ENCODE measurements at regions not wholly inside any gene's neighbourhood (a gene's known extent, or its start where the extent isn't known, plus 50 kb on each side); places are given as distances from the start of the nearest gene placed in this dataset.

GRCh38 chr18:60062396-60062795 is 162.6 kb downstream of the PMAIP1 start:
- H3K27me3 ChIP-seq (ENCODE audit: control insufficient read depth, insufficient read depth, low read length), result no peaks in the 10 kb centered on the region
- TF ChIP-seq CTCF (IDR thresholded peaks at IDR 0.05; ENCODE audit: insufficient read depth, low read depth, low read length), result no peak
- no peak for DNase-seq (ENCODE audit: low read depth)
- H3K4me3 ChIP-seq (ENCODE audit: low read depth, low read length), result no peak overlapping the region
- no peaks in the 10 kb centered on the region for H3K36me3 ChIP-seq (ENCODE audit: control insufficient read depth, insufficient read depth, low read length)
- ChIA-PET CTCF (interaction anchor here (0.9 kb wide), 1 partner anchor 9 kb away, joined by 5 read pairs; no protein-coding TSS in a partner anchor), POLR2A (no interaction called here)

- no peak for DNase-seq (ENCODE audit: low read depth)
- ChIA-PET CTCF (interaction anchor here (0.9 kb wide), 1 partner anchor 64 kb away, joined by 3 read pairs; no protein-coding TSS in a partner anchor), POLR2A (no interaction called here)
- no peak for TF ChIP-seq CTCF (IDR thresholded peaks at IDR 0.05; ENCODE audit: insufficient read depth, low read depth, low read length)
- H3K4me3 ChIP-seq (ENCODE audit: low read depth, low read length), result no peak overlapping the region
- no peaks in the 10 kb centered on the region for H3K36me3 ChIP-seq (ENCODE audit: control insufficient read depth, insufficient read depth, low read length)
- H3K27me3 ChIP-seq (ENCODE audit: control insufficient read depth, insufficient read depth, low read length), result no peaks in the 10 kb centered on the region
Measured at GRCh38 chr18:60060578-60060977, 160.8 kb downstream of the PMAIP1 start.

- no peak for TF ChIP-seq CTCF (IDR thresholded peaks at IDR 0.05; ENCODE audit: insufficient read depth, low read depth, low read length)
- no peak for DNase-seq (ENCODE audit: low read depth)
- Histone ChIP-seq H3K4me3 (ENCODE audit: low read depth, low read length) (no peak overlapping the region), H3K27me3 (ENCODE audit: control insufficient read depth, insufficient read depth, low read length) (no peaks in the 10 kb centered on the region), H3K36me3 (ENCODE audit: control insufficient read depth, insufficient read depth, low read length) (no peaks in the 10 kb centered on the region)
- POLR2A ChIA-PET, result no interaction called here
- CTCF ChIA-PET, result no interaction called here
Measured at GRCh38 chr18:60060026-60060425, 160.2 kb downstream of the PMAIP1 start.

GRCh38 chr18:60059216-60059615 is 159.4 kb downstream of the PMAIP1 start:
- Histone ChIP-seq H3K27me3 (ENCODE audit: control insufficient read depth, insufficient read depth, low read length) (no peaks in the 10 kb centered on the region), H3K4me3 (ENCODE audit: low read depth, low read length) (no peak overlapping the region), H3K36me3 (ENCODE audit: control insufficient read depth, insufficient read depth, low read length) (no peaks in the 10 kb centered on the region)
- no peak for DNase-seq (ENCODE audit: low read depth)
- CTCF ChIA-PET, result no interaction called here
- TF ChIP-seq CTCF (IDR thresholded peaks at IDR 0.05; ENCODE audit: insufficient read depth, low read depth, low read length), result no peak
- POLR2A ChIA-PET, result no interaction called here

GRCh38 chr18:60053747-60054304 is 154.0 kb downstream of the PMAIP1 start:
- no peak overlapping the region for H3K4me3 ChIP-seq (ENCODE audit: low read depth, low read length)
- ChIA-PET CTCF (interaction anchor here (1.8 to 3.4 kb wide), 3 partner anchors 9 to 58 kb away, joined by 5 to 14 read pairs (median 8); no protein-coding TSS in a partner anchor), POLR2A (no interaction called here)
- no peaks in the 10 kb centered on the region for H3K36me3 ChIP-seq (ENCODE audit: control insufficient read depth, insufficient read depth, low read length)
- TF ChIP-seq CTCF (IDR thresholded peaks at IDR 0.05; ENCODE audit: insufficient read depth, low read depth, low read length), result no peak
- H3K27me3 ChIP-seq (ENCODE audit: control insufficient read depth, insufficient read depth, low read length), result no peaks in the 10 kb centered on the region
- DNase-seq (ENCODE audit: low read depth), result peak; percentile 84

All from BJ (cell line).